Activated CD4-positive, alpha-beta T cell treated with anti-CD3 and anti-CD28 coated beads for 1 hour (primary cell): ENCODE measurements at regions not wholly inside any gene's neighbourhood (a gene's known extent, or its start where the extent isn't known, plus 50 kb on each side); places are given as distances from the start of the nearest gene placed in this dataset.

Experiments
- DNase-seq: peaks from one replicate; pipeline ENCODE4 v3.0.0-alpha.2; 2020

DNA sequence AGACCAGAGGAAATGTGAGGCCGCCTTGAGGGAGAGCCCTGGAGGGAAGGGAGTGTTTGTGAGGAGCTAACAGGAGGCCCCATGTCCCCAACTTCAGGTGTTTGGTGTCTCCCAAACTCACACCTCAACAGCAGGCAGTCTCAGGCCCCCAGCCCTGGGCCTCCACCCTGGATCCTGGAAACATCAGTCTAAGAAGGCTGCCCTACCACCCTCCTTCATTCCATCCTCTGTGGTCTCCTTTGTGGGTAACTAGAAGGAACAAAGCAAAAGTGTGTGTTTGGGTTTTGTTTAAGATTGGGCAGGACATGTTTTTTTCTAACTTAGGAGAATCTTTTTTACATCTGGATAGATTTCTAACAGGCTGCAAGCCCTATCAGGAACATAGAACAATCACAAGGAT lies 404.3 kb downstream of the BCL11A start:
- DNase-seq = no peak

DNA sequence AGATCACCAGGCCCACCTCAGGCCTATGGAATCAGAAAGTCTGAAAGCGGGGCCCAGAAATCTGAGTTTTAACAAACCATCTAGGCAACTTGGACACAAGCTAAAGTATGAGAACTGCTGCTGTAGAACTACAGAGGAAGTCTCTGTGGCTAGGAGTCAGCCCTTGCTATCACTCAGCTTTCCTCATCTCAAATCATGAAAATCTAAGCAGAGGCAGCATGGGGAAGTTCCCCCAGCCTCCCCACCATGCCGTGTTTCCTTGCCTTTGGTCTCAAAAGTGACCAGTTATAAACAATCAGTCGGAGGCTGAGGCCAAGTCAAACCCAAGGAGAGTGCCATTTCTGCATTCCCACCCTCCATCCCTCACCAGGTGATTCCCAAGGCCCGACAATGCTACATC lies 404.7 kb downstream of the BCL11A start:
- DNase-seq = no peak

DNA sequence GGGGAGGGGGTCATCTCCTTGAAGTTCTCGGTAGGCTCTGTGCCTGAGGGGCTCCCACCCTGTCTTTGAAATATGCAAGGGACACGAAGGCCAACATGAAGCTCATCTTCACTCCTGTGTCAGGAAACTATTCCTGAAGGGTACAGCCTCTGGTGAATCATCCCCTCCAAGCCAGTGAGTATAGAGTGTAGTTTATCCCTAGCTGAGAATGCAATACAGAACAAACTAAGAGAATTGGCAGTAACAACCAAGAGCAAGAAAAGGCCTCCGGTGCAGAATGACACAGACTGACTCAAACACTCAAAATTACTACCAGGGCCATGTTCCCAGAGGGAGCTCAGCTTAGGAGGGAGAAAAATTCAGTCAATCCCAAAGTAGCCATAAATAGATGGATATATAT lies 413.3 kb downstream of the BCL11A start:
- no peak for DNase-seq

DNA sequence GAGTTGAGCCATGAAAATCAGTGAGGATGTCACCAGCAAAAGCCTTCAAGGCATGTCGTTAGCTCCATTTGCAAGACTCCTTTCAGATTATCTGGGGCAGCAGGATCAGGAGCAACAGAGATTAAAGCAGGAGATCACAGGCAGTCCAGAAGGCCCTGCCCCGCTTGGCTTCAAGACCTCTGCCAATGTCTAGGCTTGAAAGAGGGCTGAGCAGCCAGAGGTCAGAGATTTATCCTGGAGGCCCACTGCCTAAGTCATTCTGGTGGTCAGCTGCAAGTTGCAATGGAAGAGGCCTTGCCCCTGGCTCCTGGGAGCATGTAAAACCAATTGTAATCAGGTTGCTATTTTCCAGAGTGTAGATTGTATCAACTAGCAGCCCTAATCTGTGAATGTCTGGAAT lies 416.5 kb downstream of the BCL11A start:
- no peak for DNase-seq

DNA sequence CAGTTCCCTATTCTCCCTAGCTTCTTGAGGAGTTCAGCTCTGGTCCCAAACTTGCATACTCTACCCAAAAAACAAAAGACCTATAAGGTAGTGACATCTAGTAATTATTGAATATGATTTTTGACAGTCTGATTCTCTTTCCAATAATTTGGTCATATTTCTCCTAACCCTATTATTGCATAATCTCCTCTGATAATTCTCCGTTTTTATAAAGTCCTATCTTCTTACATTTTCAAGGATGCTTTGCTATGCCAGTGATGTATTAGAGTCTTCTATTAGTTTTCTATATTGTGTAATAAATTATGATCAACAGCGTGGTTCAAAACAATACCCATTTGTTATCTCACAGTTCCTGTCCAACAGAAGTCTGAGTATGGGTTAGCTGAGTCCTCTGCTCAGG lies 426.3 kb downstream of the BCL11A start:
- no peak for DNase-seq

DNA sequence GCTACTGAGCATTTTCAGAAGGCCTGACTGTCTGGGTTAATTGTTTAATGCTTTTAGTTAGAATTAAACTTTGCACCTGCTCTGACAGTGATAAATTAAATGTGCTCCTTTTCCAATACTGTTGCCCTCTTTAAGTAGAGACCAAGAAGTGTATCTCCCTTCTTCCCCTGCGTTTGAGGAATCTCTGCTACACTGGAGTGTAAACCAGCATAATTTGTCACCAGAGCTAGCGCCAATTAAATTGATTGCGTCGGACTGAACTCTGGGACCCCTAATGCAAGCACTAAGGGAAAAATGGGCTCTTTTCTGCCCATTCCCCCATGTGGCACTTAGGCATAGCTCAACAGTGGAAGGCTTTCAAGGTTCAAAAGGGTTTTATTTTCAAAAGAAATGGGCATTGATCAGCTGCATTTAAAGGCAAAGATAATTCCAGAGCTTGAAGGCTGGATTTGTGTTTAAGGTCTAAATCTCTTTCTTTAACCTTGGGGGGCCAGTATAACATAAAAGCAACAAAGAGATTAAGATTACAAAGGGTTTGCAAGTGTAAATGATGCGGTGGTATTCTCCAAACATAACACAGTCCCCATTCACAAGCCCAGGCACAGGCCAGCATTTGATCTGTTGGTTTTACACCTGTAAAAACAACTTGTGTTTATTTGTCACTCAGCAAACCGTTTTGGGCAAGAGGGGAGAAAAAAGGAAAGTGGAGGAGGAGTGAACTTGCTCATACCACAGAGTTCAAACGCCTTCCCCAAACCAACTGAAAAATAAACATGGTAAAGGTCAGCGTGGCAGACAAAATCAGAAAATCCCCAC lies 427.6 kb downstream of the BCL11A start:
- DNase-seq = no peak

DNA sequence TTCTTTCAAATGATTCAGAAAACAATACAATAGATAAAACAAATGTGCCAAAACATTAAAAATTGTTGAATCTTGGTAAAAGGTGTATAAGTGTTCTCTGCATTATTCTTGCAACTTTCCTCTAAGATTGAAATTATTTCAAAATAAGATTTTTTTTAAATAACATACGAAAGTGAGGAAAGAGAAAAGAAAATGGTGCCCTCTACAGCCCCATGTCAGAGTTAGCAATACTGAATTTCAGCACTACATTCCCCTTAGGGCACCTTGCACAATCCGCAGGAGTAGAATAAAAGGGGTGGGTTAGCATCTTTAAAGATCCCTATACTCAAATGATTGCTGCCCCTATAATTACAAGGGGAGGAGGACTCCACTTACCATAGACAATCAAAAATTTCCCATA lies 433.7 kb downstream of the BCL11A start:
- no peak for DNase-seq

DNA sequence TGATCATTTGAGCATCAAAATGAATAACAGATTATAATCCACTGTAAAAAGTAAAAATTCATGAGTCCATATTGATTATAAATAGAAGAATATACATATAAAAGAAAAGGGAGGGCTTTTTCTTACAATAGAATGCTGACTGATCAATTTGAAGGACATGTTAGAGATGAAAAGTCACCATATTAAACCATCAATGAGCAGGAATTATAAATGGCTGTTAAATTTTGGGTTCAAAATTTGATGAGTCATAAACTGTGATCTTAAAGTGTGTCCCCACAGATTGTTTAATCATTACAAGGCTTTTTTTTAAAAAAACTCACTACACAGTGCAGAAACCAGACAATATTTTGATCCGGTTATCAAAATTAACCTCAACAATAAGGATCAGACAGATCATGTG lies 434.5 kb downstream of the BCL11A start:
- no peak for DNase-seq

DNA sequence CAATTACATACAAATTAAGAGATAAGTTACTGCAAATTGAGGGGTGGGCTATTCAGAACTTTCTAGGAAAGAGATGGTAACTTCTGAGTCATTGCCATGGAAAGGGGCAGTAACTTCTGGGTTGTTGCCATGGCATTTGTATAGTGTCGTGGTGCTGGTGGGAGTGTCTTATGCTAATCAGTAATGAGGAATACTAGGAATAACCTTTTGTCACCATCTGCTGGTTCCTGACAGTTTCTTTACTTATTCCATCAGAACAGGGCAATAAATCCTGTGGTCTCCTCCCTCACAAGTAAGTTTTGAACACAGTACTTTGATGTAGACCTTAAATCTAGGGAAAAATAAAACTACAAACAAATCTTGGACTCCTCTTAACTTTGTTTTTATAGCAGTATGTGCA lies 435.4 kb downstream of the BCL11A start:
- DNase-seq = no peak

DNA sequence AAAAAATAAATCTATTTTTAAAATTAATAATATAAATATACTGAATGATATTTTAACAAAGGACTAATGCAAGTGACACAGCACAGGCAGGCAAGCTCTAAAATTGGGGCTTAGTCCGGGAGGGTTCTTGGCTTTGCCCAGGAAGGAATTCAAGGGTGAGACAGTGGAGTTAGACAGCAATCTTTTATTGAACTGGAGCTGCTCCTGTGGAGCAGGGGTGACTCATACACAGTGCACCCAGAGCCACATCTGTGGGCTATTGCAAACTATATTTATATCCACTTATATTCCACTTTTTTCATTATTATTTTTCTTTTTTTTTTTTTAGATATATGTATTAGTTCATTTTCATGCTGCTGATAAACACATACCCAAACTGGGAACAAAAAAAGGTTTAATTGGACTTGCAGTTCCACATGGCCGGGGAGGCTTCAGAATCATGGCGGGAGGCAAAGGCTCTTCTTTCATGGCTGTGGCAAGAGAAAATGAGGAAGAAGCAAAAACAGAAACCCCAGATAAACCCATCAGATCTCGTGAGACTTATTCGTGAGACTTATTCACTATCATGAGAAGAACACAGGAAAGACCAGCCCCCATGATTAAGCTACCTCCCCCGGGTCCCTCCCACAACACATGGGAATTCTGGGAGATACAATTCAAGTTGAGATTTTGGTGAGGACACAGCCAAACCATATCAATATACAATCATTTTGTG lies 437.1 kb downstream of the BCL11A start:
- DNase-seq = no peak

DNA sequence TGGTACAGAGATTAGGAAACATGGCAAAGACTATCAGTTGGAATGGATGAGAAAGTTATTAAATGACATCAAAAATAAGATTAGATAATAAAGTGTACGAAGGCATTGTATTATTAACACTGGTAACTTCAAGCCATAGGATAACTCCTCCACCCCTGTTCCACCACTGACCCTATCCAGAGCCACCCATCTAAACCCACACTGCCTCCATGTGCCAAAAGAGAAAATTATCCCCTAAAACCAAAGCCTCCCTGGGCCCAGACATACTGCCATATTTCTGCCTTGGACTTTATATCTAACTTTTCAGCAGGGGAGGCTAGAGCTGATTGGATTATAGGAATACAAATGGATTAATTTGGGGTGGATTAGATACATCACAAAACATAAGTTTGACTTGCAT lies 443.7 kb downstream of the BCL11A start:
- no peak for DNase-seq

- DNase-seq = no peak
Observed at GRCh38 chr2:60106836-60107529, 446.5 kb downstream of the BCL11A start.

DNA sequence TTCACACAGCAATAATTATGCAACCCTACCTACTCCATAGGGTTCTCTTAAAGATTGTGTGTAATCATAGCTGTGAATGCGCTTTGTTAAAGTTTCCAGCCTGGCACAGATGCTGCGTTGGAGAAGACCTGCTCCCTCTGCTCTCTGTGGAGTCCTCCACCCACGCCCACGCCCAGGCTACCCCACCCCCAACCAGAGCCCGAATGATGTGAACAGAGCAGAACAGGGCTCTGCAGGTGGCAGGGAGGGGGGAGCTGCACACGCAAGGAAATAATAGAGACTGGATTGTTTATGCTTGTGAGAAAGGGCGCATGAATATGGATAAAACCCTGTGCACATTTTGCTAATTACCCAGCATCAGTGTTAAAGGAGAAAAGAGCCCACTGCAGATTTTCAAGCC lies 447.5 kb downstream of the BCL11A start:
- DNase-seq = no peak

DNA sequence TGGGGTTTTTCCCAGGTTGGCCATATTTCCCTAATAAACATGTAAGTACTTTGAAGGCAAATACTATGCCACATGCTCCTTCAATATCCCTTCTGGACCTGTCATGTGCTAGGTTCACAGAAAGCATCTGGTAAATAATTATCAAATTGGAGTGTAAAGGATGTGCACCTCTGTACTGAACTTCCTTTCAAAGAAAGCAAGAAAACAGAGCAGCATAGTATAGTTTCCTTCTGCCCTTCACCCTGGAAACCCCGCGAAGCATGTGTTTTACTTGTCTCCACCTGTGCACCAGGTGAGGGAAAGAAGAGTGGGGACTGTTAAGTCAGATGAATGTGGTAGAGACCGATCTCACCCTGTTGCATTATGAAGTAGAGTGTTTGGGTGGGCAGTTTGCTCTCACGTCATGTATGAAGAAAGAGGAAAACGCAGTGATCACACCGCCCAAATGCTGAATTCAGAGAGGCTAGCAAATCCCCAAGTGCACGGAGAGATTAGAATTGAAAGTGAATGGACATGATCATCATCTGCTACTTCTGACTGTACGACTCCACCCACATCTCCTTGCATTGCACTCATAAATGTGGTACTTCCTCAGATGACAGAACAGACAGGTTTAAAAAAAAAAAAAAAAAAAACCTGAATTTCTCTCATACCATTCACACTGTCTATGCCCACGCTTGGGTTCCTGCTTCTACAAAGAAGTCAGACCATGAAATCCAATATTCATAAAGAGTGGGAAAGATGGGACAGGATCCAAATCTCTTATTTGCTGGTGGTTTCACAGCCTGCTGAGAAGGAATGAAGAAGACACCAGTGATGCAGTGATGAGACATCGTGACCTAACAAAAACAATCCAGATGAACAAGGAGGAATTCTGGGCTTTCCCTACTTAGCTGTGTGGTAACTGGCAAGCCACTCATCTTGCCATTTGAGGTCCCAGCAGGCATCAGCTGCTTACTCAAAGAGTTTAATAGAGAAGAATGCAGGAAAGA lies 448.6 kb downstream of the BCL11A start:
- no peak for DNase-seq

DNA sequence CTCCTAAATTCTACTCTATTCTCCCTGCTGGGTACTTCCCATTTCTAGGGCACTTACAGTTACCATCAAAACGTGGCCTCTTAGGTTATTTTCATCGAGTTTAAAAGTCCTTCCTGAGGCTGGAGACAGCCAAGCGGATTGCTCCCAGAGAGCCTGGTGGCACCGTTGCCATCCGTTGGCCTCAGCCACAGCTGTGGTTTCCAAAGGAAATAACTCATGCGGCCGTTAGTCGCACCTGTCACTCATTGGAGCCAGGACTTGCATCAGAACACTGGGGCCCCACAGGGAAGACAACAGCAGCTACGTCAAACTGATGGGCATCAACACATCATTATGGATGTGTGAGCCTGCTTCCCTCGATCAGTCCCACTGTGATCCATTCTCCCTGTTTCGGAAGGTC lies 453.4 kb downstream of the BCL11A start:
- DNase-seq = no peak

GRCh38 chr2:60098996-60099395 lies 454.5 kb downstream of the BCL11A start:
- no peak for DNase-seq

- no peak for DNase-seq
Observed at GRCh38 chr2:60097298-60097697, 456.2 kb downstream of the BCL11A start.

GRCh38 chr2:60096556-60096955 lies 456.9 kb downstream of the BCL11A start:
- no peak for DNase-seq

DNA sequence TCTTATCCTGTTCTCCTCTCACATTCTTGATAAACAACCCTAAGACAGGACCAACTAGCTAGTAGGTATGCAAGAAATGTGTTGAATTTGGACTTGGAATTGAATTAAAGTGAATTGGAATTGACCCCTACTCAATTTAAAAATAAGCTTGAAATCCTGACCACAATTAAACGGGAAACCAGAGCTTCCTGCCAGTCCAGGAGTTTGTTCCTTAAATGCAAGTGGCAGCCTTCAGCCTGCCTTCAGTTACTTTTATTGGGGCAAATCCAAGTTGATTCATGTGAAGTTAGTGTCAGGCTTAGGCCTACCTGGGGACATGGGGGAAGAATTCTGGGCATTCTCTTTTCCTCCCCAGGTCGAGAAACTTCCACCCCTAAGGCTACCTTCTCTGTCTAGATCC lies 457.6 kb downstream of the BCL11A start:
- DNase-seq = no peak

DNA sequence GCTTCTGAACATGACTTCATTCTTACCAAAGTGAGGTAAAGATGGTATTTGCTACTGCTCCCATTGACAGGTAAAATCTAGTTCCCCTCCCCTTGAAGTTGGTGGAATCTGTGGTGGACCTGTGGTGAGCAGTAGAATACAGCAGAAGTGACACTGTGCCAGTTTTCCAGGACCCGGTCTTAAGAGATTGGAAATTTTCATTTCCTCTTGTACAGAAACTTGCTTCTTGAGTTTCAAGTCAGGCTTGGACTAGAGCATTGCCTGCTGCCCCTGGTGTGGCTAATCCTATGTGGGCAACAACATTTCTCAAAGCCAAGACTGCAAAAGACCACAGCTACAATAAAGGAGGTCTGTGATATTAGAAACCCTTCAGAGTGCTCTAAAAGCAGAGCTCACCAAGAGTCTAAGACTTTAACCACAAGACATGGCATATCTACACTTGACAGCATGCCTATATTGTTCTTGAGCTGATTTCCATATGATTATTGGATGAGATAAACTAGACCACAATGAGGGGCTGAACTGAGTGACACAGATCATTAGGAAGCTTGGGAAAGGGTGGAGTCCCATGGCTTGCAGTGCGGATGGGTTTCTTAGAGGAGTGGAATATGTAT lies 458.1 kb downstream of the BCL11A start:
- no peak for DNase-seq

GRCh38 chr2:60094450-60094929 lies 459.0 kb downstream of the BCL11A start:
- no peak for DNase-seq

DNA sequence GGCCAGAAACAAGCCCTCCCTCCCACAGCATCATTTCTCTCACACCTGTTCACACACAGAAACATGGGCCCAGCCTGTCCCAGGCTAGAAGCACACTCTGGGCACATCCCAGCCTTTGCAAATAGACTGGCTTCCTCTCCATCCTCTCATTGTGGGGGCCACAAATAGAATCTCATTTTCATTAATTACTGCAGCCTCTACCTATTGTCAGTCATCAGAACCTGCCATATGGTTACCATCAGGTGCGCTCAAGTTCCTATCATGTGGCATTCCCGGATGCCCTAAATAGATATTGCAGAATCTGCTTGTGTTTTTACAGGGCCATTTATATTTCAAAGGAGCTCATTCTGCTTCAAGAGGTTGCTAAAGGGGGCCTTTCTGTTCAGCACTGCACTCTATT lies 460.7 kb downstream of the BCL11A start:
- no peak for DNase-seq
